HG02840 (cell line): ENCODE measurements at regions not wholly inside any gene's neighbourhood (a gene's known extent, or its start where the extent isn't known, plus 50 kb on each side); places are given as distances from the start of the nearest gene placed in this dataset.

Experiments
- ATAC-seq: cut with Tn5 transposase; IDR thresholded peaks from one replicate; pipeline ENCODE4 v1.9.1; 2021; ENCODE audit warnings: mild to moderate bottlenecking, moderate library complexity, moderate number of reproducible peaks; ENCODE audit not compliant: unreplicated experiment, low FRiP score

DNA sequence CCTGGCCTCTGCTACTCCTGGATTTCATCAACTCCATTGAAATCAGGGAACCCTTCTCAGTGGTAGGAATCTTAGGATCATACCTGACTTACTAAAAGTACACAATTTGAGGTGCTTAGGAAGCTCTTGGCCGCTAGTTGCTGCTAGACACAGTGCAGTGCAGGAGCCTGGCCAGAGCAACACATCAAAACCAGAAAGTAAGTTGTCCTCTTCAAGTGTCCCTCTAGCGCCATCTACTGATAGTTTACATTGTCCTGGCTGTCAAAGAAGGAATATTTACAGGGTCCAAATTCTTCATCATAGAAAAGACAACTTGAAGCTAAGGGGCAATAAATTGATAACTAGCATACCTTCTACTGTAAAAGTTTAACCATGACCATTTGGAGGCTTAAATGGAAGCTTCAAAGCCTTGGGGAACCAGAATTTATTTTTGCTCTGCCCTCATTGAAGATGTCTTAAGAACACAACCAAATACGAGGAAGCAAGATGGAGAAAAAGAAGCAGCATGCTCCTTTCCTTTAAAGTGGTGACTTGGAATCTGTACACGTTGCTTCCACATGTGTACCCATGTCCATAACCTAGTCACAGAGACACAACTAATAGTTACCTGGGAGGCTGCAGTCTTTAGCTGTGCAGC lies 889.1 kb upstream of the GCFC2 start:
- peak; percentile 96 for ATAC-seq

DNA sequence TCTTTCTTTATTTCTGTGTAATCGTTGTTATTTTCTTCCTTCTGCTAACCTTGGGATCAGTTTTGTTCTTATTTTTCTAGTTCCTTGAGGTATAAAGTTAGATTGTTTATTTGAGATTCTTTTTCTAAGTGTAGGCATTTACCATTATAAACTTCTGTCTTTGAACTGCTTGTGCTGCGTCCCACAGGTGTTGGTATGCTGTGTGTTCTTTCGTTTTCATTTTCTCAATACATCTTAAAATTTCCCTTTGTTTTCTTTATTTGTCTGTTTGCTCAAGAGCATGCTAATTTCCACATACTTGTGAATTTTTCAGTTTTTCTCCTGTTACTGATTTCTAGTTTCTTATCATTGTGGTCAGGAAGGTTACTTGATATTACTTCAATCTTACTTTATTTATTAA lies 873.8 kb upstream of the GCFC2 start:
- ATAC-seq = no peak

DNA sequence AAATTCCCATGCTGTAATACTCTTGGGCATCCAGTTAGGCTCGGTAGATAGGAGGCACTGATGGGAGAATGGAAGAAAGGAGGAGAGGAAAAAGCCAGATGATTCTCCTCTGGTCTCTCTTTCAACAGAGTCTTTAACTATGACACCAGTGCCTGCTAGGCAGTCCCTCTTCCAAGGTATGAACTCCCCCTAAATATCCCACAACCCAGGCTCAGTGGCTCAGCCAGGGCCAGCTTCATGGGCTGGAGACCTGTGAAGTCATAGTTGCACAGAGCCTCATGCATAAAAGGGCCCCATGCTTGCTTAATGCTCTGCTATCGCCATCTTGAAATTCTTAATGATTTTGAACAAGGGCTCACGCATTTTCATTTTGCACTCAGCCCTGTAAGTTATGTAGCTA lies 869.2 kb upstream of the GCFC2 start:
- no peak for ATAC-seq

DNA sequence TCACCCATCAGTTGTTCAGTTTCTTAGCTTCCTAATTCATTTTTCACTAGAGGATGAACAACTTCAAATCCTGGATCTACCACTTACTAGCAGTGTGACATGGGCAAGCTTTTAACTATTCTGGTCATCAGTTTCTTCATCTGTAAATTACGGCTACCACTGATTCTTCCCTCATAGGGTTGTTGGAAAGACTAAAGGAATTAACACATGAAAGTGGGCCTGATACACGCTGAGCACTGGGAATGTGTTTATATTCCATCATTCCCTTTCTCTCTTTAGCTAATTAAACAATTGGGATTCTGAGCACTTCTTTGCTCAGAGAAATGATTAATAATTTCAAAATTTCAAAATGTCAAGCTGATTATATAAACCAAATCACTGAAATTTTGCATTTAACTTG lies 862.3 kb upstream of the GCFC2 start:
- ATAC-seq = no peak

DNA sequence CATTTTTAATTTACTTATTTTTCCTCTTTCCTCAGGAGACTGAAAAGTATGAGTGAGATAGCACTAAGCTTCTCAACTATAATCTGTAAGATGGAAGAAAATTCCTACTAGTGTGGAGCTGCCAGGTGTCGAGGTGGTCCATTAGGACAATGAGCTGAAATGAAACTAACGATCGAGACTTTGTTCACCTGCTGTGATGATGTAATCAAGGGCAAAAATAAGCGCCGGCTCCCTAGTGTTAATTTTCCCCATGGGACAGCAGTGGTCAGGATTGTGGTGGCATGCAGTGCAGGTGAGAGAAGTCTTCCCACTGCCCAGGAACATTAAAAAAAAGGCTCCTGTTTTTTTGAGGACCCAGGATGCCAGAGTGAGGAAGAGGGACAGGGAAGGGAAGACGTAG lies 859.1 kb upstream of the GCFC2 start:
- no peak for ATAC-seq

DNA sequence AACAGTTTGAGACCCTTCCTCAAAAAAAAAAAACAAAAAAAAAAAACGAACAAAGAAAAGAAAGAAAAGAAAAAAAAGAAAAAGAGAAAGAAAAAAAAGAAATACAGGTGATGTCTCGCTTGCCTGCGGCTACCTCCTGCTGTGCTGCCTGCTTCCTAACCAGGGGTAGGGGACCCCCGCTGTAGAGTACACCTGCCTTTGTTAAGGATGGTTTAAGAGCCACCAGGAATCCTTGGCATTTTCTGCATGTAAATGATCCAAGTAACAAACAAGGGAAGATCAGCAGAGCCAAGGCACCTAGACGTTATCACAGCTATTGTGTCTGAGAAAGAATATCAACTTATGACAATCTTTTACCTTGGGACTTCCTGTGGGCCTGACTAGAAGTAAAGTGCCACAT lies 856.8 kb upstream of the GCFC2 start:
- no peak for ATAC-seq

DNA sequence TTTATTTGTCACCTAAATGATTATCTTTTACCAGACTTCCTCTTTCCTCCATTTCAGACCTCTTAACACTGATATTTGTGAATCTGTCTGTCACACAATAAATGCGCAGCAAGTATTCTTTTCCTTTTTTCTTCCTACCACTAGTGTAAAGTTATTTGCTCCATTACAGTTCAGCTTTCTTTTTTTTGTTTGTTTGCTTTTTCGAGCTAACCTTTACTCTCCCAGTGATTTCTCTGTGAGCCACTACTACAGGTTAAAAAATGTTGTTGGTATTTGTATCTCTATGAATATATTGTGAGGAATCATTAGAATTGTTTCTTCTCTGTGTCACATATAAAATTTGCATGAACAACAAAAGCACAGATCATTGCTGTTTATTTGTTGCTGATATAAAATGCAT lies 854.0 kb upstream of the GCFC2 start:
- ATAC-seq = no peak

DNA sequence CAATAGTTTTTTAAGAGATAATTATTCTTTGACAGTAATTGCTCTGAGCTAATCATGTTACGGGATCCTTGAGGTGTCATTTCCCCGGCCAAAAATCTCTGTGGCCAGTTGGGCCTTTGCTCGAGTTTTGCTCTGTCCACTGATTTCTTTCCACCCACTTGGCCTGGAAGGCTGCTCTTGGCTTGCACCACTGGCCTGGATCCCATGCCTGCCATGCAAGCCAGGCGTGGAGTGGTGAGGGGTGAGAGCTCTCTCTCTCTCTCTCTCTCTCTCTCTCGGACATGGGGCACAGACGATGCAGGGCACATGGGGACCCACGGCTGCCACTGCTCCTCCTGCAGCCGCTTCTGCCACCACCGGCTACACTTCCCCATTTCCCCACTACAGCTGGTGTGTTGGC lies 853.0 kb upstream of the GCFC2 start:
- ATAC-seq = no peak

DNA sequence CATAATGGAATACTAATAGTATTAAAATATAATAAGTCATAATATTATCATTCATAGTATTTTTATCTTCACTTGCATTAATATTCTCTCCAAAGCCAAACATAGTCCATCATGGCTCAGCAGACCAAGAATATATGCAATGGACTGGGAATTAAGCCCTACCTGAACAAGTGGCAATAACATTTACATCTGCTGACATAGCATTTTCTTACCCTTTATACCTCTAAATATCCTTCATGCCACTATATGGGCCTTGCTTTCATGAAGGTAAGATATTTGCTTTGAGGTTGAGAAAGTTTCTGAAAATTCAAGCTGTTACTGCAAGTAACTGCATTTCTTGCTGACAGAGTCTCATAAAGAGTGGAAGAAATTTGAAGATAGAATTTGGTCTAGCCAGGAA lies 847.4 kb upstream of the GCFC2 start:
- ATAC-seq = no peak

DNA sequence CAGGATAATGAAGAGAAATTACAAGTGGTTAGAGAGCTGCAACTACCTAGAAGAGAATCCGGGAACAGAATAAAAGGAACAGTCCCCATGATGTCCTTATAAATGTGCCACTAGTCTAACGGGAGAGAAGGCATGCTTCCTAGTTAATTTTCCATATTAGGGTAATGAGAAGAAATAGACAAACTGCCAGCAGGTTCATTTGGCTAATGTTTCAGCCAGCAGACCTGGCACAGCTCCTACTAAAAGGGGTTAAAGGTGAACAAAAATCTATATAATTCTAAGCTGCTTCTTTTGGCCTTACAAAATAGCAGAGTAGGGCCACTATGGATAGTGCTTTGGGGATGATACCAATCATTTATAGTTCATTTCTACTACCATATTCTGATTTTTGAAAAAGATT lies 845.3 kb upstream of the GCFC2 start:
- no peak for ATAC-seq

DNA sequence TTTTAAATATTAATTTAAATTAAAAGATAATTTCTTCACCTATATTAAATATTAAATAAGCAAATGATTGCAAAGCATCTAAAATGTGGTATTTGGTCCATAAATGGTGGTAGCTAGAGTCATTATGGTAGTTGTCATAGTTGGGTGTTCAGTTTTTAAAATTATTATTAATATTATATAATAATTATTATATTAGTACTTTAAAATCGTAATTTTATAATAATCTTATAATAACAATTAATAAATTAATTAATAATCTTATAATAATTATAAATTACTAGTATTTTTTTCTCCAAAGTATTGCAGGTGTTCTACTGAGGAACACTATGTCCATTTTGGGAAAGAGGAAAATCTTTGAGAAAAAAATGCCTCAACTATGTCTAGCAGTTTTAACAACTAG lies 835.5 kb upstream of the GCFC2 start:
- no peak for ATAC-seq

DNA sequence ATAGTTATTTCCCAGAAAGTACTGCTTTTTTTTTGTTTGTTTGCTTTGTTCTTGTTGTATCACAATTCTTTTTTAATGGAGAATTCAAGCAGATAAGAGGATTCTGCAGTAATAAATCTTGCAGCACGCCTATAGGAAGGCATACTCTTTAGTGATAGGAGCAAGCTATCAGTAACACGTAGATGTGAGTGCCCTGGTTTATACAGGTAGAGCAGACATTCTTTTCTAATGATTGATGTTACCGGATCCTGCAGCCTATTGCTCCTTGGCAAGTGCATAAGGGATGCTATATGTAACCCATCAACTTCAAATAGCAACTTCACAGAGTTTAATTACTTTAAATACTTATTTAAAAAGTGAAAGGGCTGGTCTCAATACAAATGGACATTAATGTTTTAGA lies 834.2 kb upstream of the GCFC2 start:
- no peak for ATAC-seq

DNA sequence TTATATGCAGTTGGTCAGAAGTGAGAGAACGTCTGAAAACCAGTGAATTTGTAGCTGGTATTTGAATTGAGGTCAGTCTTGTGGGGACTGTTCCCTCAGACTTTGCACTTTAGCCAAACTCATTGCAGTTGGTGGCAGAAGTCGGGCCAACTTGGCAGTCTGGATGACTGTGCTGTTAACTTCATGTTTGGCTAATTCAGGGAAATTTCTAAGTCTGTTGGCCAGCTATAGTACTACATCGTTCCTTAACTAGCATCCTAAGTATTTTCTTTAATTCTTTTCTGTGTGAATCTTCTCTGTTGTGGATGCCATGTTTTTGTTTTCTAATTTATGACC lies 806.8 kb upstream of the GCFC2 start:
- ATAC-seq = no peak

DNA sequence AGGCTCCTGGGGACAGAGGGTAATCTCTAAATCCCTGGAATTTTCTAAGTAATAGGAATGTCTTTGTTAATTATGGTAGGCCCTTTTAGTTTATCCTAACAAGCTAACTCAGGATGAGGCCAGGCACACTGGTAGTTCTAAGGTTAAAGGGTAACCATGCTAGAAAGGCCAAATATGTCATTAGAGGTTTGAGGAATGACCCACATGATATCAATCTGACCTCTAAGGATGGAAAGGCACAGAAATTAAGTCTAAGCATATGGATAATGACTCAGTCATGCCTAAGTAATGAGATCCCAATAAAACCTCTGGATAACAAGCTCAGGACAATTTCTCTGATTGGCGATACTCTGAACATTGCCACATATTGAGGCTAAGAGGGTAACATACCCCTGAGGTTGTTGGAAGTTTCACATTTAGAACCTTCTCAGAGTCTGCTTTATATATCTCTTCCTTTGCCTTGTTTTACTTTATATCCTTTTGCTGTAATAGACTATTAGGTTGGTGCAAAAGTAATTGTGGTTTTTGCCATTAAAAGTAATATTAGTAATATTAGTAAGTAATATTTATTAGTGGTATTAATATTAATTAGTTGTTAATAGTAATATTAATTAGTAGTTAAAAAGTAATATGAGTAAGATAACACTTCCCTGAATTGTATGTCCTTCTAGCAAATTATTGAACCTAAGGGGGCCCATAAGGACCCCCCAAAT lies 806.3 kb upstream of the GCFC2 start:
- ATAC-seq = no peak

DNA sequence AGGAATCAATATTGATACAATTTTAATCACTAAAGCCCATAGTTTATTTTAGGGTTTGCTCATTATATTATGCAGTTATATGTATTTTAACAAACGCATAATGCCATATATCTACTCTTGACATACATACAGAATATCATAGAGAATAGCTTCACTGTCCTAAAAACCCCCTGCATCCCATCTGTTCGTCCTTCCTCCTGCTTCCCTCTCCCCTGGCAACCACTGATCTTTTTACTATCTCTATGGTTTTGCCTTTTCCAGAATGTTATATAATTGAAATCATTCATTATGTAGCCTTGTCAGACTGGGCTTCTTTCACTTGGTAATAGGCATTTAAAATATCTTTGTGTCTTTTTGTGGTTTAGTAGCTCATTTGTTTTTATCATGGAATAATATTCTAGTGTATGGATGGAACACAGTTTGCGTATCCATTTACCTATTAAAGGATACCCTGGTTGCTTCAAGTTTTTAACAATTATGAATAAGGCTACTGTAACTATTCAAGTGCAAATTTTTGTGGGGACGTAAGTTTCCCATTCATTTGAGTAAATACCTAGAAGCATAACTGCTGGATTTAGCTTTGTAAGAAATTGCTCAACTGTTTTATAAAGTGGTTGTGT lies 801.6 kb upstream of the GCFC2 start:
- no peak for ATAC-seq

DNA sequence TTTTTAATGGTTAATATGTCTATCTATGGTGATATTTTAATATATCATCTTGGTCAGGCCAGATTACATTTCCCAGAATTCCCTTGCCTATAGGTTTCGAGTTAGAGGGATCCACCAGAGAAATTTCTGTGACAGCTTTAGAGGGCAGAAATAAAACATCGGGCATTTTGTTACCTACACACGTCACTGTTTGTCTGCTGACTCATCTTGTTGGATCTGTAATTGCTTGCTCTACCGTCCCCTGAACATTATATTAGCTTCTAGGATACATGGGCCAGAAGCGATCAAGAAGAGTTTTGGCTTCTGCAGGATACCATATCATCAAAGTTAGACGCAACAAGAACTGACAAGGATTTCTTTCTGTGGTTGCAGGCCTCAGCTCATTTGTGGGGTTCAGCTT lies 795.8 kb upstream of the GCFC2 start:
- ATAC-seq = no peak

DNA sequence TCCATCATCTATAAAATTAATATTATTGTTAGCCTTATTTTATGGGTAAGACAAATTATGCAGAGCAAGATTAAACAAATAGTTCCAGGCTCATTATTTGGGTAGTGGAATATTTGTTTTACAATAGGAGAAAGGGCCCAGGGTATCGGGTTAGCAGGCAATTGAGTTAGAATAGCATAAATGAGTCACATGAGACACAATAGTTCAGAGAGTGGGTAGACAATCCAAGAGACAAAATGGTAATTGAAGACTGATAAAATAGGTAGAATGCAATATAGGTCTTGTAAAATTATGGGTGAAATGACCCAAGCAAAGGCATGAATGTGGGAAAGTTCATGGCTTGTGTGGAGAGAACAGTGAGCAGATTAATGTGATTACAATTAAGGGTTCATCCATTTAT lies 790.9 kb upstream of the GCFC2 start:
- ATAC-seq = no peak

DNA sequence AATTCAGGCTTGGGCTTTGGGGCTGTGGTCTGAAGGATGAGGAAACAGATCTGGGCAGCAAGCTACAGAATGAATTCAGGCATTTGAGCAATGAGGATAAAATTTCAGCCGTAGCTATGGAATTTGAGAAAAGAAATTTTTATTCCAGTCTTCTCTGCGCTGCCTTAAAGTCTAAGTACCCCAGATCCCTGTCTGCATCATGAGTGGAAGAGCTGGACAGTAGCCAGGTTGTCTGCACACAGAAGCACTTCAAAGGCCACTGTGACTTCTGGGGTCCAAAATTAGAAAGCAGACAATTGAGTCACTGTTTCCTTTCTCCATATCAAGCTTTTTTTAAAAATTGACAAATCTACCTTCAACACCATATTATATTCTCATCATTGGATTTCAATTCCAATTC lies 787.6 kb upstream of the GCFC2 start:
- ATAC-seq = no peak

DNA sequence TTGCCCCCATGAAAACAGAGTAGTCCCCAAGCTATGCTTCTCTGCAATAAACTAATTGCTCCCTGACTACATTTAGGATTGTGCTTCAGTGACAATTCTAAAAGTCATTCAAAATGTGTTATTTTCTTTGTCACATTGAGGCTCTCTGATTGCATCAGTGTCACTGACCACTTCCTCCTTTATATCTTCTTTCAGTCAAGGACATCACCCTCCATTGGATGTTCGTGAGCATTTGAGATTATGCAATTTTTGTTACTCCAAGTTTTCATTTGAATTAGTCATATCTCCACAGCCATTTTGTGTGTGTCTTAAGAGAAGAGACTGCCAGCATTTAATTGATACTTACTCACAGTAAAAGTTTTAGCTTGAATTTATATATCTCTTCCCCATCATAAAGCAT lies 780.8 kb upstream of the GCFC2 start:
- ATAC-seq = no peak

DNA sequence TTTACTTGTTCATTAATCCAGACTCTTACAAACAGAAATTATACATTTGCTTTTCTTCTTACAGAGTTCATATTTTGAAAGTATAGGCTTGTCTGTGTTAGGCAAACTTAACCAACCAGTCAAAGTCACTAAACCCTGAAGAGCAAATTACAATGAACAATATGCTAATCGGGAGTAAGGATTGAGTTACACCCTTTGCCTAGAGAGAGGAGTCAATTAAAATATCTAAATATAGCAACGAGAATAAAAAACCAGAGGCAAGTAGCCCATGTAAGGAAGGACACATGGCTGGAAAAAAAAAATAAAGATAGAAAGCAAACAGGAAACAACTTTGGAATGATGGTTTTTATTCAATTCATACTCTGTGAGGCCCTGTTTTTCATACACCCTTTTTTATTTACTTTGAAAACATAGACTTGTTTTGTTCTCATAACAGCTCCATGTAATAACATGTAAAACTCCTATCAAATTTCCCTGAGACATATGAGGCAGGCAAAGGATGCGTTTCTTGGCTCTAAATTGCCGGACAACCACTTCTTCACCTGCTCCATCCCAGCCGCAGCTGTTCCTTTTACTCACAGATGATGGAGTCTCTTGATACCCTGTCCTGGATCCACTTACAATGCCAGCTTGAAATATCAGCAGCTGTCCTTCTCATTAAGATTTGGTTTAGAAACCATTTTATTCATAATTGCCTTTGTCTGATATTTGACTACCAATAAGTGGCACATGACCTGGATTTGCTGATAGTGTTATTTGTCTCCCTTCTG lies 767.7 kb upstream of the GCFC2 start:
- ATAC-seq = no peak

DNA sequence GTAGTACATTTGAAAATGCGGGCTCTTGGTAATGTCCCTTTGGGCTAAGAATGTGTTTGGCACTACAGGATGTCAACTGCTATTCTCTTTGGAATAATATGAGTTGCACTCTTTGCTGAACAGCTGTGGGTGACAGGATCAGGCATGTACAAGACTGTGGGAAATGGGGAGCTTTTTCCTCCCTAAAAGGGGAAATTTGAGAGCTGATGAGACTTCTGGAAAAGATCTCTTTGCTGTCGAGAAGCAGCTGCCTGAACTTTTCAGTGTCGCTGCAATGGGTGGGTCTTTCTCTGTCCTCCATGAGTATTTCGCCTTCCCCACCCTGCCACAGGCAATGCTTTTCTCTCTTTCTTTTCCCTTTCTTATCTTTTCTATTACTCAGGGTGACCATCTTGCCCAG lies 762.2 kb upstream of the GCFC2 start:
- no peak for ATAC-seq

DNA sequence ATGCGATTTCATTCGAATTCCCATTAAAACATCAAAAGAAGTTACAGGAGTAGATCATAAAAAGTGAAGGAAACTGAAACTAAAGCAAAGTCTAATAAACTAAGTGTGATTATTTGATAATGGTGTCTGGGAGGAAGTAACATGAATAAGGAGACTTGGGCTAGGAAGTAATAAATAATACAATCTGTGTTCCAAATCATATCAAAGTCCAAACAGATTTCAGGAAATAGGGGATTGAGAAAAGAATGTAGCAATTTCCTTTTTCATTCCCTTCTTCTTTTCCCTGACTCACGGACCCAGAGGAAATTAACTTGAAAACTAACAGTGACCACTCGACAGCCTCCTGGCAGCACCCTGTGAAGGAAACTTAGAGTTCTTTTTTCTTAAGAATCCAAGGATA lies 758.4 kb upstream of the GCFC2 start:
- no peak for ATAC-seq
